D721Med (cell line): ENCODE measurements at regions not wholly inside any gene's neighbourhood (a gene's known extent, or its start where the extent isn't known, plus 50 kb on each side); places are given as distances from the start of the nearest gene placed in this dataset.

ENCODE experiments used
- DNase-seq: peaks from one replicate; pipeline ENCODE4 v3.0.0; 2011; ENCODE audit warnings: low spot score; ENCODE audit not compliant: insufficient read length
- FAIRE-seq: peaks from 2 replicates; lab custom pipeline; 2011; peaks lifted over from hg19 to GRCh38; lab: Jason Lieb, UNC
- CTCF ChIP-seq: IDR thresholded peaks from 2 replicates; pipeline ENCODE4 v1.5.1; 2012; ENCODE audit warnings: mild to moderate bottlenecking, control low read depth; ENCODE audit not compliant: insufficient read depth; ENCODE audit errors: missing control alignments

DNA sequence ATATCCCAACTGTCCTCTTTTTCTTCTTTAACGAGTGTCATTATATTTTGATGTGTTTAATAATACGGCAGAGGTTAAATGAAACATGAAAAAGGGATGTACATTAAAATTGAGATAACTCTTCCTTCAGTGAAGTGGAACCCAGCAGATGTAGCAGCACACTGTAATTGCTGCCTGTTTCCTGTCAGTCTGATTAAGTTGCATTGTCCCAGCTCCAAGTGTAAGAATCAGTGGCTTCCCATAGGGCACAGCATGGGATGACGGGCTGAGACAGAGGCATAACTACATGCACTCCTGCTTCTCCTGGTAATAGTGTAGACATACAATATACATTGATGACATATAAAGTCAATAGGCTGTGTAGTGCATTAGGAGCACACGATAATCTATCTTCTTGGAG, 175.8 kb upstream of the TCF4 start:
- no peak for DNase-seq
- TF ChIP-seq CTCF: no peak
- no peak for FAIRE-seq

DNA sequence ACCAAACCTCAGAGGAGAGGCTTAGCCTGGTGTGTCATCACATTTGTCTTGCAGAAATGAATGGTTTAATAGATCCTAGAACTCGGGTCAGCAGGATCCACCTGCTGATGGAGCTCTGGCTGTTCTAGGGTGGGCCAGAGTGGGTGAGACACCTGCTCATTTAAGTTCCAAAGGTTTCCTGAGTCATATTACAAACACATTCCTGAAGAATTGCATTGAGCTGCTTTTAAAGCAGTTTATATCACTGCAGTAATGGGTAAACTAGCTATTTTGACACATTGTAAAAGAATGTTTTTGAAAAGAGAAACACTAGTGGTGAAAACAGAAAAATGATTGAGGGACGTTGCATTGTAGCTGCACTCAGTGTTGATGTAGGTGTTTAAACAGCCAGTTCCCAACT, 175.3 kb upstream of the TCF4 start:
- no peak for TF ChIP-seq CTCF
- DNase-seq (no peak), FAIRE-seq (no peak)

DNA sequence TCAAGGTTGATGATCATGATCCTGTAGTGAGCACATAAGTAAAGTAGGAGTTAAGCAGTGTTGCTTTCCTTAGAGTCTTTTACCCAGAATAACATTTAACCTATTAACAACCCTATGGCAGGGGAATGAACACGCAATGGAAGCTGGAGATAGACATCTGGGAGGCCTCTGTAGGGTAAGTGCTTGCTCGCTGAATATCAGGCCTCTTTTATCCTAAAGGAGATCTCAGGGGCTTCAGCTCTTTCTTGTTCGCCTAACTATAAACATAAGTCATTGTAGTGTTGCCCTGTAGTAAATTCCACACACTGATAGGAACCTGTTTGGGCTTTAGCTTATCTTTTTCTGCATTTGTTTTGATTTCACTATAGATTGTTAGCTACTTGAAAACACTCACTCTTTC, 174.4 kb upstream of the TCF4 start:
- DNase-seq: no peak
- TF ChIP-seq CTCF: no peak
- peak; percentile 98 for FAIRE-seq

GRCh38 chr18:55753643-55754263, 165.8 kb upstream of the TCF4 start:
- TF ChIP-seq CTCF: no peak
- DNase-seq (no peak), FAIRE-seq (no peak)

DNA sequence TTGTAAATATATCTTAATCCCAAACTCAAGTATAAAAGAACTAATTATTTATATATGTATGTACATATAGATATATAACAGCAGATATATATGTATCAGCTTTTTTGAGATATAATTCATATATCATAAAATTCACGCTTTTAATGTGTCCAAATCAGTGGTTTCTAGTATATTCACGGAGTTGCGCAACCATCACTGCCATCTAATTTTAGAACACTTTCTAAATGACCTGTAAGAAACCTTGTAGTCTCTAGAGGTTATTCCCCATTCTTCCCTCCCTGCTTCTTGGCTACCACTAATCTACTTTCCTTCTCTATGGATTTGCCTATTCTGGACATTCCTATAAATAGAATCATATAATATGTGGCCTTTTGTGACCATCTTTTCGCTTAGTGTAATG, 163.5 kb upstream of the TCF4 start:
- FAIRE-seq (no peak), DNase-seq (no peak)
- no peak for TF ChIP-seq CTCF

DNA sequence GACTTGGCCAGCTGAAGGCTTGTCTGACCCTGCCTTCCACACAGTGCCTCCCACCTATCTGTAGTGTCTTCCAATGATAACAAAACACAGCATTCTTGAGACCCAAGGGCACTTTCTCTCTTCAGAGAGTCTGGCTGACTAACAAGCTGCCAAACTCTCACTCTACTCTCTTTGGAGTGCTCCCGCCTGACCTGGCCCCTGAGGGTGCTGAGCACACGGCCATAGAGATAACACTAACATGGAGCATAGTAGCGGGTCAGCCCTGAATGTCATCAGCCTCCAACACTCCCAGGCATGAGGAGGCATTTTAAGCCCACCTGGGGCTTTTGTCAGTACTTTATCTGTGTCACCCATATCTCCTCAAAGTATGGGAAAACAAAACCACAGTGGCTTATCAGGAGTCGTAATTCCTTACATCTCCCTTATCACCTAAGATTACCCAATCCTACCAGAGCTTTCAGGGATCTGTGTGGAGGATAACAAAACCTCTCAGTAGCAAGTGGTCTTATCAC, 160.3 kb upstream of the TCF4 start:
- TF ChIP-seq CTCF: no peak
- FAIRE-seq (peak; percentile 89), DNase-seq (no peak)

GRCh38 chr18:55744206-55744605, 156.2 kb upstream of the TCF4 start:
- TF ChIP-seq CTCF: no peak
- DNase-seq (no peak), FAIRE-seq (no peak)
